ENCODE measurements at regions not wholly inside any gene's neighbourhood (a gene's known extent, or its start where the extent isn't known, plus 50 kb on each side); places are given as distances from the start of the nearest gene placed in this dataset.
A peak's percentile ranks its signal among the peaks of the same experiment; 100 is the strongest.

- DNase-seq, result no peak
Measured at GRCh38 chr2:47234456-47234855, 58.1 kb upstream of the CALM2 start.

DNA sequence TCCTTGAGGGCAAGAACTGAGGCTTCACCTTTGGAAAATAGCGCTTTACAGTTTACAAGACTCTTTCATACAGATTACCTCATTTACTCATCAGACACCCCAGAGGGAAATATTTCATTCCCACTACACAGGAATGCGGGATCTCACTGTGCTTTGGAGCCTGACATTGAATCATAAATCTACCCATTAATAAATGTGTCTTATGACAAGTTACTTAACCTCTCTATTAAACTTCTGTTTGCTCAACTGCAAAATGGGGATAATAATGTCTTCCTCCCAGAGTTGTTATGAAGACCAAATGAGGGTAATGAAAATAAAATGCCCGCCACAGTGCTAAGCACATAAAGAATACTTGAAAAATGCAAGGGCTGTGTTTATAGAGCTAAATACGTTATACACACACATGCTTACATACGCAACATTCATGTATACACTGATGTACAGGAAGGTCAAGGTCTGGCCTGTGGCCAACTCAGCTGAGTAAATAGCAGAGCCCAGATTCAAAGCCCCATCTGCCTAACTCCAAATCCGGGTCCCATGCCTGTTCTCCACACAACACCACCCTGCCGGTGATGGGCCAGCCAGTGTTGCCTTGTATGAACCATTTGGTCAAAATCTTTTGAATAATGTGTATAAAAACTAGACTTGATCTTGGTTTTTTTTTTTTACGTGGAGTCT lies 56.6 kb upstream of the CALM2 start:
- H3K4me1 ChIP-seq (ENCODE audit: control insufficient read depth in 1 of 2, insufficient read depth in 2 of 2, low read length in 2 of 2), result peaks cover 0 to 5% of the 10 kb centered on the region in 2 experiments
- H3K4me2 ChIP-seq (ENCODE audit: low read length), result no peak overlapping the region
- no peak overlapping the region for H3K23ac ChIP-seq (ENCODE audit: low read length)
- no peaks in the 10 kb centered on the region for H3K36me3 ChIP-seq (ENCODE audit: control insufficient read depth in 1 of 2, insufficient read depth in 2 of 2, low read length in 2 of 2)
- H2AFZ ChIP-seq (ENCODE audit: insufficient read depth, low read length, poor library complexity), result no peak overlapping the region
- H3K4me3 ChIP-seq (ENCODE audit: low read depth, low read length), result no peak overlapping the region
- H3K9ac ChIP-seq (ENCODE audit: low read length), result no peak overlapping the region
- H3K9me3 ChIP-seq (ENCODE audit: insufficient read depth, low read depth, low read length), result no peaks in the 10 kb centered on the region
- no CpG with 5 or more reads among the region's 8 CpGs for WGBS (ENCODE audit: extremely low coverage, insufficient coverage, insufficient read length)
- no peak overlapping the region for H3K14ac ChIP-seq (ENCODE audit: low read length)
- H2AK5ac ChIP-seq (ENCODE audit: low read length), result no peak overlapping the region
- no peak overlapping the region for H4K12ac ChIP-seq (ENCODE audit: low read depth, low read length)
- H3K79me2 ChIP-seq (ENCODE audit: control insufficient read depth, insufficient read depth, low read length, poor library complexity), result no peaks in the 10 kb centered on the region
- H2BK120ac ChIP-seq (ENCODE audit: insufficient read depth, low read length, poor library complexity), result no peak overlapping the region
- H2BK12ac ChIP-seq (ENCODE audit: low read length), result no peak overlapping the region
- H2BK5ac ChIP-seq (ENCODE audit: low read depth, low read length, poor library complexity), result no peak overlapping the region
- no peak overlapping the region for H3K4ac ChIP-seq (ENCODE audit: low read depth, low read length)
- no peak overlapping the region for H3K27ac ChIP-seq (ENCODE audit: low read depth, low read length)
- no peak for DNase-seq
- no peak overlapping the region for H4K91ac ChIP-seq (ENCODE audit: low read depth, low read length)
- no peaks in the 10 kb centered on the region for H3K79me1 ChIP-seq (ENCODE audit: low read length)
- H3K27me3 ChIP-seq (ENCODE audit: insufficient read depth, low read length), result no peaks in the 10 kb centered on the region
- H4K8ac ChIP-seq (ENCODE audit: low read depth, low read length), result no peak overlapping the region
- no peak overlapping the region for H3K18ac ChIP-seq (ENCODE audit: low read length)

More at GRCh38 chr2:47234456-47234855, 58.1 kb upstream of the CALM2 start:
- Histone ChIP-seq H2AFZ (ENCODE audit: insufficient read depth, low read length, poor library complexity) (no peak overlapping the region), H3K9ac (ENCODE audit: low read length) (no peak overlapping the region), H3K4me3 (ENCODE audit: low read depth, low read length) (no peak overlapping the region), H4K8ac (ENCODE audit: low read depth, low read length) (no peak overlapping the region), H4K91ac (ENCODE audit: low read depth, low read length) (no peak overlapping the region), H2BK5ac (ENCODE audit: low read depth, low read length, poor library complexity) (no peak overlapping the region), H3K27me3 (ENCODE audit: insufficient read depth, low read length) (no peaks in the 10 kb centered on the region), H3K4me1 (ENCODE audit: control insufficient read depth in 1 of 2, insufficient read depth in 2 of 2, low read length in 2 of 2) (peaks cover 6 to 11% of the 10 kb centered on the region in 2 experiments), H2AK5ac (ENCODE audit: low read length) (no peak overlapping the region), H3K14ac (ENCODE audit: low read length) (no peak overlapping the region), H3K18ac (ENCODE audit: low read length) (no peak overlapping the region), H3K27ac (ENCODE audit: low read depth, low read length) (no peak overlapping the region), H3K23ac (ENCODE audit: low read length) (no peak overlapping the region), H3K79me1 (ENCODE audit: low read length) (no peaks in the 10 kb centered on the region), H4K12ac (ENCODE audit: low read depth, low read length) (no peak overlapping the region), H2BK120ac (ENCODE audit: insufficient read depth, low read length, poor library complexity) (no peak overlapping the region), H3K9me3 (ENCODE audit: insufficient read depth, low read depth, low read length) (no peaks in the 10 kb centered on the region), H2BK12ac (ENCODE audit: low read length) (no peak overlapping the region), H3K4ac (ENCODE audit: low read depth, low read length) (no peak overlapping the region), H3K4me2 (ENCODE audit: low read length) (no peak overlapping the region), H3K36me3 (ENCODE audit: control insufficient read depth in 1 of 2, insufficient read depth in 2 of 2, low read length in 2 of 2) (no peaks in the 10 kb centered on the region), H3K79me2 (ENCODE audit: control insufficient read depth, insufficient read depth, low read length, poor library complexity) (no peaks in the 10 kb centered on the region)
- no CpG with 5 or more reads among the region's 6 CpGs for whole genome bisulfite sequencing (ENCODE audit: extremely low coverage, insufficient coverage, insufficient read length)

- Histone ChIP-seq H3K14ac (ENCODE audit: low read length) (no peak overlapping the region), H2BK12ac (ENCODE audit: low read length) (no peak overlapping the region), H3K4ac (ENCODE audit: low read depth, low read length) (no peak overlapping the region), H3K4me3 (ENCODE audit: low read depth, low read length) (no peak overlapping the region), H4K12ac (ENCODE audit: low read depth, low read length) (no peak overlapping the region), H3K27me3 (ENCODE audit: insufficient read depth, low read length) (no peaks in the 10 kb centered on the region), H3K9me3 (ENCODE audit: insufficient read depth, low read depth, low read length) (no peaks in the 10 kb centered on the region), H2BK120ac (ENCODE audit: insufficient read depth, low read length, poor library complexity) (no peak overlapping the region), H3K4me2 (ENCODE audit: low read length) (no peak overlapping the region), H2BK5ac (ENCODE audit: low read depth, low read length, poor library complexity) (no peak overlapping the region), H3K36me3 (ENCODE audit: control insufficient read depth in 1 of 2, insufficient read depth in 2 of 2, low read length in 2 of 2) (no peaks in the 10 kb centered on the region), H4K91ac (ENCODE audit: low read depth, low read length) (no peak overlapping the region), H3K79me1 (ENCODE audit: low read length) (peaks cover 7% of the 10 kb centered on the region), H2AK5ac (ENCODE audit: low read length) (no peak overlapping the region), H3K4me1 (ENCODE audit: control insufficient read depth in 1 of 2, insufficient read depth in 2 of 2, low read length in 2 of 2) (peaks cover 11 to 17% of the 10 kb centered on the region in 2 experiments), H4K8ac (ENCODE audit: low read depth, low read length) (no peak overlapping the region), H3K9ac (ENCODE audit: low read length) (no peak overlapping the region), H3K27ac (ENCODE audit: low read depth, low read length) (no peak overlapping the region), H3K79me2 (ENCODE audit: control insufficient read depth, insufficient read depth, low read length, poor library complexity) (peaks cover 2% of the 10 kb centered on the region), H3K18ac (ENCODE audit: low read length) (no peak overlapping the region), H2AFZ (ENCODE audit: insufficient read depth, low read length, poor library complexity) (no peak overlapping the region), H3K23ac (ENCODE audit: low read length) (no peak overlapping the region)
- DNase-seq, result peak in 1 of 2 donors; percentile 40
- WGBS (ENCODE audit: extremely low coverage, insufficient coverage, insufficient read length), result no CpG with 5 or more reads among the region's 4 CpGs
Measured at GRCh38 chr2:47230418-47230817, 54.1 kb upstream of the CALM2 start.

DNA sequence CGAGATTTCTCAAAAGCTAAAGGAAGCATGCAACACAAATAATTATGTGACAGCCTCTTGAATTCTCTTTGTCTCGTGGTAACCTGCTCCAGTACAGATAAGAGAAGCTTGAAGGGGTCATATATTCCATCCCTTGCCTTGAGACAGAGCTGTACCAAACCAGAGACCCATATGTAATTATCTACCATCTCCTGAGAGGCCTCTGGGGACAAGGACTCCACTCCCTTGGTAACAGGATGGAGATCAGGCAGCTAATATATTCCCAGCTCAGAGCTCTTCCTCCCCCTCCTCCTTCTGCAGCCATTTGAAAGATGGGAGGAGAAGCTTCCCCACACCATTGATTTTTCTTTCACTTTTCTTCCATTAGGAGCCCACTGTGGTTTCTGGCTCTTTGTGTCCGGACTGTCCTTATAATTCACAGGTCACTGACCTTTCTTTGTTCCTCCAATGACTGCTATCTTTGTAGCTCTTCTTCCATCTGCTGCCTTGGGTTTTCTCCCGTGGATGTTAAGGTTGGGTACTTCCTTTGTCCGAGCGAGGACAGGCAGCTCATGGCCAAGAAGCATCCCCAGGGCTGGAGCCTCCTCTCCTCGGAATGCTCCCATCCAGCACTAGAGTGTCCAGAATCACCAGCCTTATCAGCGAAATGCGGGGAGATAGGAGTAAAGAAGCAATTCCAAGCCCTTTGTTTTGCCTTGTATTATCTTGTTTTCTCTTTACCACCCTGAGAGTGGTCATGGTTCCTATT lies 51.4 kb upstream of the CALM2 start:
- H3K79me2 ChIP-seq (ENCODE audit: control insufficient read depth, insufficient read depth, low read length, poor library complexity), result peaks cover 2% of the 10 kb centered on the region
- H3K4ac ChIP-seq (ENCODE audit: low read depth, low read length), result no peak overlapping the region
- H4K12ac ChIP-seq (ENCODE audit: low read depth, low read length), result no peak overlapping the region
- no peak for DNase-seq
- H3K23ac ChIP-seq (ENCODE audit: low read length), result no peak overlapping the region
- H4K8ac ChIP-seq (ENCODE audit: low read depth, low read length), result no peak overlapping the region
- peaks cover 14% of the 10 kb centered on the region for H3K79me1 ChIP-seq (ENCODE audit: low read length)
- H3K9me3 ChIP-seq (ENCODE audit: insufficient read depth, low read depth, low read length), result no peaks in the 10 kb centered on the region
- no peak overlapping the region for H3K4me2 ChIP-seq (ENCODE audit: low read length)
- H2BK5ac ChIP-seq (ENCODE audit: low read depth, low read length, poor library complexity), result no peak overlapping the region
- H2BK120ac ChIP-seq (ENCODE audit: insufficient read depth, low read length, poor library complexity), result no peak overlapping the region
- peaks cover 16 to 26% of the 10 kb centered on the region in 2 experiments for H3K4me1 ChIP-seq (ENCODE audit: control insufficient read depth in 1 of 2, insufficient read depth in 2 of 2, low read length in 2 of 2)
- no peak overlapping the region for H2BK12ac ChIP-seq (ENCODE audit: low read length)
- H3K9ac ChIP-seq (ENCODE audit: low read length), result no peak overlapping the region
- no CpG with 5 or more reads among the region's 9 CpGs for WGBS (ENCODE audit: extremely low coverage, insufficient coverage, insufficient read length)
- no peak overlapping the region for H3K4me3 ChIP-seq (ENCODE audit: low read depth, low read length)
- no peak overlapping the region for H3K14ac ChIP-seq (ENCODE audit: low read length)
- H4K91ac ChIP-seq (ENCODE audit: low read depth, low read length), result no peak overlapping the region
- H2AFZ ChIP-seq (ENCODE audit: insufficient read depth, low read length, poor library complexity), result no peak overlapping the region
- H3K36me3 ChIP-seq (ENCODE audit: control insufficient read depth in 1 of 2, insufficient read depth in 2 of 2, low read length in 2 of 2), result no peaks in the 10 kb centered on the region
- H3K27me3 ChIP-seq (ENCODE audit: insufficient read depth, low read length), result no peaks in the 10 kb centered on the region
- no peak overlapping the region for H3K27ac ChIP-seq (ENCODE audit: low read depth, low read length)
- H3K18ac ChIP-seq (ENCODE audit: low read length), result no peak overlapping the region
- H2AK5ac ChIP-seq (ENCODE audit: low read length), result no peak overlapping the region

Data from trophoblast cell (in vitro differentiated cells and primary cell).